HEK293T (cell line): ENCODE measurements at regions not wholly inside any gene's neighbourhood (a gene's known extent, or its start where the extent isn't known, plus 50 kb on each side); places are given as distances from the start of the nearest gene placed in this dataset.

Source experiments
- CTCF ChIA-PET: fragments of 350-600 bp; formaldehyde crosslinking; extraction: SDS; loops from one replicate; lab custom pipeline; 2021; ENCODE audit warnings: antibody characterized with exemption, inconsistent platforms; lab: Yijun Ruan, JAX
- POLR2A ChIA-PET: fragments of 350-600 bp; formaldehyde crosslinking; extraction: SDS; loops from one replicate; lab custom pipeline; 2020; ENCODE audit warnings: antibody characterized with exemption, inconsistent platforms; lab: Yijun Ruan, JAX
- DNase-seq: peaks from one replicate; pipeline ENCODE4 v3.0.0; 2012; ENCODE audit warnings: mixed read lengths; ENCODE audit errors: extremely low spot score
- ARNT ChIP-seq: fragments of 450-650 bp; IDR thresholded peaks from 2 replicates; pipeline ENCODE4 v1.6.1; 2017; ENCODE audit warnings: mild to moderate bottlenecking
- BHLHE40 ChIP-seq: fragments of 450-650 bp; IDR thresholded peaks from 2 replicates; pipeline ENCODE4 v1.6.1; 2016; ENCODE audit warnings: mild to moderate bottlenecking, moderate library complexity, borderline replicate concordance
- CTBP1 ChIP-seq: fragments of 450-650 bp; IDR thresholded peaks from 2 replicates; pipeline ENCODE4 v1.6.1; 2016; ENCODE audit warnings: borderline replicate concordance
- ELF4 ChIP-seq: fragments of 450-650 bp; IDR thresholded peaks from 2 replicates; pipeline ENCODE4 v1.6.1; 2017; ENCODE audit warnings: antibody characterized with exemption
- FOXA1 ChIP-seq: fragments of 450-650 bp; IDR thresholded peaks from 2 replicates; pipeline ENCODE4 v1.6.1; 2016; ENCODE audit warnings: mild to moderate bottlenecking
- FOXK2 ChIP-seq: fragments of 450-650 bp; IDR thresholded peaks from 2 replicates; pipeline ENCODE4 v1.6.1; 2016; ENCODE audit warnings: mild to moderate bottlenecking
- FOXM1 ChIP-seq: fragments of 450-650 bp; IDR thresholded peaks from 2 replicates; pipeline ENCODE4 v1.6.1; 2017; ENCODE audit warnings: mild to moderate bottlenecking, borderline replicate concordance
- HDGF ChIP-seq: fragments of 450-650 bp; IDR thresholded peaks from 2 replicates; pipeline ENCODE4 v1.6.1; 2017; ENCODE audit warnings: antibody characterized with exemption, borderline replicate concordance
- L3MBTL2 ChIP-seq: fragments of 450-650 bp; conservative IDR thresholded peaks from 2 replicates; pipeline ENCODE4 v1.6.1; 2016; ENCODE audit warnings: mild to moderate bottlenecking
- LEF1 ChIP-seq: fragments of 450-650 bp; IDR thresholded peaks from 2 replicates; pipeline ENCODE4 v1.6.1; 2017; ENCODE audit warnings: mild to moderate bottlenecking, borderline replicate concordance
- NFRKB ChIP-seq: fragments of 450-650 bp; IDR thresholded peaks from 2 replicates; pipeline ENCODE4 v1.6.1; 2016; ENCODE audit warnings: mild to moderate bottlenecking, moderate library complexity
- PKNOX1 ChIP-seq: fragments of 450-650 bp; IDR thresholded peaks from 2 replicates; pipeline ENCODE4 v1.6.1; 2016
- SP1 ChIP-seq: fragments of 450-650 bp; IDR thresholded peaks from 2 replicates; pipeline ENCODE4 v1.6.1; 2017
- SUZ12 ChIP-seq: fragments of 450-650 bp; IDR thresholded peaks from 2 replicates; pipeline ENCODE4 v1.6.1; 2016; ENCODE audit warnings: mild to moderate bottlenecking
- TARDBP ChIP-seq: fragments of 450-650 bp; IDR thresholded peaks from 2 replicates; pipeline ENCODE4 v1.6.1; 2016
- ZNF384 ChIP-seq: fragments of 450-650 bp; IDR thresholded peaks from 2 replicates; pipeline ENCODE4 v1.6.1; 2016

- ChIA-PET CTCF (no interaction called here), POLR2A (no interaction called here)
- DNase-seq = no peak
- TF ChIP-seq LEF1 (no peak), FOXA1 (no peak), ZNF384 (no peak), TARDBP (no peak), SP1 (no peak), FOXK2 (no peak), PKNOX1 (no peak), ARNT (no peak), HDGF (no peak), BHLHE40 (no peak), SUZ12 (no peak), NFRKB (no peak), L3MBTL2 (no peak), FOXM1 (no peak), CTBP1 (no peak), ELF4 (no peak)
These were observed 117.5 kb upstream of the NEGR1 start for GRCh38 chr1:72399807-72400206.

- CTCF ChIA-PET = no interaction called here
- TF ChIP-seq PKNOX1 (no peak), FOXA1 (no peak), CTBP1 (no peak), LEF1 (no peak), ZNF384 (no peak), SUZ12 (no peak), FOXM1 (no peak)
- no peak for DNase-seq
- POLR2A ChIA-PET = no interaction called here
These were observed 115.4 kb upstream of the NEGR1 start for GRCh38 chr1:72397786-72398185.

DNA sequence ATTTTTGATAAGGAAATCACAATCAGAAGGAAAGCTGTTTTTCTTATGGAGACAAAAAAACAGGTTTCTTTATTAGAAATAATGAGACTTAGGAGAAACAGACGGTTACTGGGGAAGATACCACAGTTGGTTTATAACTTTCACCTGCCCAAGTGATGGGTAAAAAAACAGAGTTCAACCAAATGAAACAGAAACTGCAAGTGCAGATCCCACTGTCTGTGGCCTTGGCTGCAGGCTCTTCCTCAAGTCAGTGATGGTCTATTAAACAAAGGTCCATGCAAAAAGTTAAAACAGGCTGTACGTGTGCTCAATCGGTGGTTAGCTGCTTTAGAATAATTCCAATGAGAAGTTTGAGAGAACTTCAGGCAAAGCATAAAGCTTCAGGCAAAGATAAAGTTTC is 112.1 kb upstream of the NEGR1 start:
- ChIA-PET CTCF (interaction anchor here (0.6 kb wide), 1 partner anchor 60 kb away, joined by 4 read pairs; no protein-coding TSS in a partner anchor), POLR2A (no interaction called here)
- TF ChIP-seq ARNT (no peak), L3MBTL2 (no peak), SUZ12 (no peak), PKNOX1 (no peak), NFRKB (no peak), ELF4 (no peak), CTBP1 (no peak), LEF1 (no peak), TARDBP (no peak), FOXA1 (no peak), FOXM1 (no peak), SP1 (no peak), ZNF384 (no peak), BHLHE40 (no peak), FOXK2 (no peak), HDGF (no peak)
- DNase-seq = no peak

- TF ChIP-seq LEF1 (no peak), SUZ12 (no peak), NFRKB (no peak), TARDBP (no peak), FOXM1 (no peak), CTBP1 (no peak), FOXK2 (no peak), FOXA1 (no peak), ARNT (no peak), SP1 (no peak), BHLHE40 (no peak), HDGF (no peak), ZNF384 (no peak), ELF4 (no peak), PKNOX1 (no peak), L3MBTL2 (no peak)
- DNase-seq = no peak
- ChIA-PET POLR2A (no interaction called here), CTCF (no interaction called here)
These were observed 96.7 kb upstream of the NEGR1 start for GRCh38 chr1:72379072-72379471.

DNA sequence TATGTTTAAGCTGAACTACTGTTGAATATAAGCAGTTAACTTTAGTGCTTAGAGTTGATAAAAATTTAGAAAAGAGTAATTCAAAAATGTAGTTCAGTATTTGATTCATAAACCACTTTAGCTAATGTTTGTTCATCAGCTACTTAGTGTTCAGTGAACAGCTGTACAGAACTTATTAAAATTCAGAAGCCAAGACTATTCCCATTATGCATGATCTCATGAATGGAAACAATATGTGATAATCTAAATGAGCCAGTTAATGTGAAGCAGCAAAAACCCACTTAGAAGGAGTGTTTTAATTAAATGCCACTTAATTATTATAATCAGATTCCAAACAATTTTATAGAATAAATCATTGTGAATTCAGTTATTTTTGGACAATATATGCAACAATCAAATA is 92.9 kb upstream of the NEGR1 start:
- TF ChIP-seq LEF1 (no peak), NFRKB (no peak), PKNOX1 (no peak), L3MBTL2 (no peak), ZNF384 (no peak), SUZ12 (no peak), TARDBP (no peak), FOXM1 (no peak), ELF4 (no peak), ARNT (no peak), FOXA1 (no peak), BHLHE40 (no peak), CTBP1 (no peak)
- ChIA-PET CTCF (no interaction called here), POLR2A (no interaction called here)
- no peak for DNase-seq
